CD1c-positive myeloid dendritic cell (primary cell): ENCODE measurements at regions not wholly inside any gene's neighbourhood (a gene's known extent, or its start where the extent isn't known, plus 50 kb on each side); places are given as distances from the start of the nearest gene placed in this dataset.
"Not testable (repeated sequence)": the region's sequence is repeated elsewhere in the genome, so short reads cannot be mapped to it uniquely, and the experiment has no call there.

Experiments used
- DNase-seq: peaks from one replicate; pipeline ENCODE4 v3.0.0-alpha.2; 2016; ENCODE audit errors: extremely low spot score

GRCh38 chr9:65566018-65566417, 109.7 kb upstream of the ZNG1E start:
- not testable (repeated sequence) for DNase-seq

DNA sequence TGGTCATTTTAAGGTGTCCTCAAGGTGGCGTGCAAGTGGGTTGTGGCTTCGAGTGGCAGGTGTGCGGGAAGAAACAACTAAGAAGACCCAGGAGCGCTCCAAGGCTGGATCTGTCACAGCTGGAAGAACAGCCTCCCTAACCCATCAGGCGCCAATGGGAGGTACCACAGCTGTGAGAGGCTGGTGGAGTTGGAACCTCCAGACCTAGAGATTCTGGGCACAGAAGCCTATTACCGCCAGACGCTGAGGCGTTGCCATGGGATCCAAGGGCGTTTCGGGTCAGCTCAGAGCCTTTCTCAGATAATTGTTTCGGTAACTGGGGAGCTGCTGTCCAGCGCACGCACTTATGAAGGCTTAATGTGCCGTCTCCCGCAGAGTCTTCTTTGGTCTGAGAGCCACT, 156.7 kb upstream of the ZNG1E start:
- not testable (repeated sequence) for DNase-seq

GRCh38 chr9:65514465-65514864, 161.3 kb upstream of the ZNG1E start:
- not testable (repeated sequence) for DNase-seq

GRCh38 chr9:65507897-65508296, 167.8 kb upstream of the ZNG1E start:
- DNase-seq, result not testable (repeated sequence)

DNA sequence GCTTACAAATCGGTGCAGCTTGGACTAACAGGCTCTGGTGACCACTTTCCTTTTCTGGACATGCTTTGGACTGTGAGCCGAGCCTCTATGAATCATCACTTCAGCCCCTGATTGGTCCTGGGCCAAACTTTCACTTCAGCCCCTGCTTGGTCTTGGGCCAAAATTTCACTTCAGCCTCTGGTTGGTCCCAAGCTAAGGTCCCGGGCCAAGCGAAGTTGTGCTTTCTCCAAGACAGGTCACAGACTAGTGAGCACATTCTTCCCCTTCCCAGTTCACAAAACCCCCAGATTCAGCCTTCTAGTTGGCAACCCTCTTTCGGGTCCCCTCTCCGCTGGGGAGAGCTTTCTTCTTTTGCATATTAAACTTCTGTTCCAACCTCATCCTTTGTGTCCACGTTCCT, 171.0 kb upstream of the ZNG1E start:
- not testable (repeated sequence) for DNase-seq

GRCh38 chr9:65503696-65504095, 172.0 kb upstream of the ZNG1E start:
- DNase-seq, result not testable (repeated sequence)

DNA sequence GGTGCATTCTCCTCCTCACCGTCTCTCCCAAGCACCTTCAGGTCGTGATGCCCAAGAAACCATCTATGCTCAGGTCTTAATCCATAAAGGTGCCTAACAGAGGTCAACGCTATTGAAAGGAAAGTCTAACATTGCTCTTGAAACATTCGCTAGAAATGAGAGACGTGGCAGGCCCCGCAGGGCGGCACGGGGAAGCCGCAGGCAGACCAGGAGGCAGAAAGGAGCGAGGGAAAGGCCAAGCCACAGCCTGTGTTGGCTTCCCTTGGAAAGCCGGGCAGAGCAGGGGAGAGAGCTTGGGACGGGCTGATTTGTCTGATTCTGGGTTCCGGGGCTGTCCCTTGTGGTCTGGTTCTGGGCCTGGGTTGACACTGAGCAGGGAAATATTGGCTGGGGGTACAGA, 192.8 kb upstream of the ZNG1E start:
- not testable (repeated sequence) for DNase-seq

DNA sequence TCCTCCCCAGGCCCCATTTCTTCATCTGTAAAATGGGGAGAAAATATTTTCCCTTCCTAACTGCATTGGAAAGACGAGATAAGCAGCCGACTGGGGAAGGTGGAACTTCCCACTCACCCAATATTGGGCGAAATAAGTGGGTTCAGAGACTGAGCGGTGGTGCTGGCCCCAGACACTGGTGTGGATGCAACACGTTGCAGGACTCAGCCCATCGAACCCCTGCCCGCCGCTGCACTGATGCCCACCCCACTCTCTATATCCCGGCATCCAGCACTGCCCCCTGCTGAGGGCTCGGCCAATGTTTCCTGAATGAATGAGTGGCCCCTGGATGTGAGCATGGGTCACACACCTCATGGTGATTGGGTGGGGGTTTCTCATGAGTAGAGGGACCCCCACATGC, 194.4 kb upstream of the ZNG1E start:
- DNase-seq, result not testable (repeated sequence)

GRCh38 chr9:65474891-65475290, 189.9 kb upstream of the FOXD4L5 start:
- DNase-seq, result not testable (repeated sequence)

DNA sequence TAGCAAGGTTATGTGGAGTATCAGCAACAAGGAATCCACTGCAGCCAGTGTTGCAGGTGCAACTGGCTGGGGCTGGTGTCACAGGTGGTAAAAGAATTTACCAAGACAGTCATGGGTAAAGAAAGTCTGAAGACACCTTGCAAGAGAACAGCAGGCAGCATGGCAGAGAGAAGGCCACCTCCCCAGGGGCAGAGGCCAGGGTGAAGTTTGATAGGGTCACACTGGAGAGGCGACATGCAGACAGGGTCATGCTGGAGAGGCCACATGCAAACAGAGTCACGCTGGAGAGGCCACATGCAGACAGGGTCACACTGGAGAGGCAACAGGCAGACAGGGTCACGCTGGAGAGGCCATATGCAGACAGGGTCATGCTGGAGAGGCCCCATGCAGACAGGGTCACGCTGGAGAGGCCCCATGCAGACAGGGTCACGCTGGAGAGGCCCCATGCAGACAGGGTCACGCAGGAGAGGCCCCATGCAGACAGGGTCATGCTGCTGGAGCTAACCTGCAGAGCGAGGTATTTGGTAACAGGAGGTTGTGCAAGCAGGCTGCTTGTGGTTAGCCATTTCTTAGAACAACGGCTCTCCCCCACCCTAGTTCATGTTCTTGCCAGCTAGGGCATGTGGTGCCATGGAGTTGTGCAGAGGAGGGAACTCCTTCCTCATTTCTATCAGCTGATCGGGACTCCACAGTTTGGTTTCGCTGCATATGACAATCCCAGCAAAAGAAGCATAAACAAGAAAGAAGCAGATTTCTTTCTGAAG, 188.2 kb upstream of the FOXD4L5 start:
- DNase-seq, result not testable (repeated sequence)

GRCh38 chr9:65471106-65471505, 186.1 kb upstream of the FOXD4L5 start:
- DNase-seq, result not testable (repeated sequence)

- DNase-seq, result not testable (repeated sequence)
Observed at GRCh38 chr9:65466911-65467734, 182.1 kb upstream of the FOXD4L5 start.

GRCh38 chr9:65465246-65465895, 180.4 kb upstream of the FOXD4L5 start:
- not testable (repeated sequence) for DNase-seq

DNA sequence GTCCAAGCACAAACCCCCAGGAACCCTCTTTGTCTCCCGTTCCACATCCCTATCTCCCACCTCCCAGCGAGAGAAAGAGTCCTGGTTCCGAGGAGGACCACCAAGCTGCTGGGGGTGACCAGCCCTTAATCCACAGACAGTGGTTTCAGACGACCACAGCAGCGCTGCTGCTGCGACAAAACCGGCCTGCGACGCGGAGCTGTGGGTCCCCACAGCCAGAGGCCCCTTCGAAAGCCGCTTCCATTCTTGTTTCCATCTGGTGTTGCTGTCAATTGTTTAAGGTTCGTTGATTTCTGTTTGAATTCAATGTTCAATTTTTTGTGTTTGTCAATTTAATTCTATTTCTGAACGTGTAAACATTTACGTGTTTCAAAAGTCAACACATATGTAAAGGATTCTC, 177.5 kb upstream of the FOXD4L5 start:
- DNase-seq, result not testable (repeated sequence)

DNA sequence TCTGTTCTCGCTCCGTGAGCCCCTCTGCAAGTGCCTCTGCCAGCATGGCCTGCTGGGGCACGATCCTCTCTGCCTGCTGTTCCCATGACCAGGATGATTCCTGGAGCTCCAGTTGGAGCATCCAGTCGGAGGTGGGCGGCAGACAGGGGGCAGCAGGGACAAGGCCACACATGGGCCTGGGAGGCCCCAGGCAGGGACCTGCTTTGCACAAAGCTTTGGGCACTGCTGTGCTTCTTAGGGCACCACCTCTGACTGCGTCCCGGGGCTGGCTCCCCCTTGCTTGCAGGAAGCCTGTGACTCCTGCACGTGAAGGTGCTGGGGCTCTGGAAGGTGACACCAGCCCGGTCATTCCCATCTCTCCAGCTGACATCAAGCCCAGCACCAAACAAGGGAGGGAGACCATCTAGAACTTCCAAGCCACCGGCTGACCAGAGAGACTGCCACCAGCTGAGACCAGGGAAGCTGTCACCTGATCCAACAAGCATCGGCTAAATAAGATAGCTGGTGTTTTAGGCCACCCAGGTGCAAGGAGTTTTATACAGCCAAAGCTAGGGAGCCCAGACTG, 174.8 kb upstream of the FOXD4L5 start:
- no peak for DNase-seq

GRCh38 chr9:65458992-65459391, 174.0 kb upstream of the FOXD4L5 start:
- DNase-seq, result no peak

GRCh38 chr9:65458465-65458864, 173.5 kb upstream of the FOXD4L5 start:
- no peak for DNase-seq

- not testable (repeated sequence) for DNase-seq
Observed at GRCh38 chr9:65456991-65457390, 172.0 kb upstream of the FOXD4L5 start.

- DNase-seq, result not testable (repeated sequence)
Observed at GRCh38 chr9:65455751-65456647, 171.0 kb upstream of the FOXD4L5 start.

GRCh38 chr9:65455136-65455535, 170.1 kb upstream of the FOXD4L5 start:
- not testable (repeated sequence) for DNase-seq

DNA sequence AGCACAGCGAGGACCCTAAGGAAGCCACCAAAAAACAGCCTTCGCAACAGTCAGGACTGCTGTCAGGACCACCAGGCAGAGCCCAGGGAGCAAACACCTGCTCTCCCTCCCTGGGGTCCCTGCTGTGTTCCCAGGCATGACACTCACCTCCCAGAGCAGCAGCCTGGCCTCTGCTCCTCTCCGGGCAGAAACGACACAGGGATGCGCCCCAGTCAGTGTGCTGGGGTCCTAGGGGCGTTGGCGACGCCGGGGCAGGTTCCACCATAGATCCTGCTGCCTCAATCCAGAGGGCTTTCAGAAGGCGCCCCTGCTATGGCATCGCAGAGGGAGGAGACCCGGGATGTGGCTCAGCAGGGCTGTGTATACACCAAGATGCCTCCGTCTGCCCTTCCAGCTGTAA, 169.7 kb upstream of the FOXD4L5 start:
- DNase-seq, result not testable (repeated sequence)
